ENCODE measurements at regions not wholly inside any gene's neighbourhood (a gene's known extent, or its start where the extent isn't known, plus 50 kb on each side); places are given as distances from the start of the nearest gene placed in this dataset.

DNA sequence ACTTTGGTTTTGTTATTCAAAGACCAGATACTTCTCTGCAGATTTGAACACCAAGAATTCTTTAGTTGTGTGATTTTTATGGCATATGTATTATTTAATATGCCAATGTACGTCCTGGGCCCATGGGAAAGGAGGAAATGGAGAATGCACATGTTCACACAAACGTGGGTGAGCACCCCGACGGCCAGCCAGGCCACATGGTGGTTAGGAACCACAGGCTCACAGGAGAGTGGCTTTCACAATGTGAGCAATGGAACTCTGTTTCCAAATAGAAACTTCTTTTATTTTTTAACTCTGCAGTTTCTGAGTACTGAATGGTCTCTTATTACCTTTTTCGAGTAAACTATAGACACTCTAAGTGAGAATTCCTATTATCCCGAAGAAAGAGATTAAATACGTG is 58.0 kb upstream of the UNC5C start:
- TF ChIP-seq EZH2 (IDR thresholded peaks at IDR 0.05; ENCODE audit: low read length, unreplicated experiment) (no peak), EZH2phosphoT487 (IDR thresholded peaks at IDR 0.05; ENCODE audit: borderline replicate concordance, low read length) (no peak), CTCF (conservative IDR thresholded peaks at IDR 0.05; ENCODE audit: low read depth, low read length) (no peak)
- ChIA-PET CTCF (no interaction called here), POLR2A (ENCODE audit: unreplicated experiment) (no interaction called here)
- H3K36me3 ChIP-seq (ENCODE audit: low read depth, low read length), result no peaks in the 10 kb centered on the region
- no peak overlapping the region for H3K4me2 ChIP-seq (ENCODE audit: low read length)
- ATAC-seq (no peak), DNase-seq (no peak)
- H3K27ac ChIP-seq (ENCODE audit: low read length), result no peak overlapping the region
- no peaks in the 10 kb centered on the region for H3F3A ChIP-seq (ENCODE audit: low read length, unreplicated experiment)
- H2AFZ ChIP-seq (ENCODE audit: low read length), result no peak overlapping the region
- H3K79me2 ChIP-seq (ENCODE audit: low read length), result no peaks in the 10 kb centered on the region
- no peaks in the 10 kb centered on the region for H3K27me3 ChIP-seq (ENCODE audit: low read length)
- no peaks in the 10 kb centered on the region for H4K20me1 ChIP-seq (ENCODE audit: low read length)
- H3K4me3 ChIP-seq (ENCODE audit: low read length), result no peak overlapping the region
- H3K9me2 ChIP-seq (replicated peaks; ENCODE audit: low read length), result no peaks in the 10 kb centered on the region
- no peaks in the 10 kb centered on the region for H3K4me1 ChIP-seq (ENCODE audit: insufficient read depth, low read length)
- BruUV-seq (replicated peaks), result no TSS peak
- no peaks in the 10 kb centered on the region for H3K9me3 ChIP-seq (ENCODE audit: low read length)
- intact Hi-C loops (cut with micrococcal nuclease), result no loop called here
- no peak overlapping the region for H3K9ac ChIP-seq (ENCODE audit: low read length)

- no peak overlapping the region for H3K4me3 ChIP-seq (ENCODE audit: low read length)
- no peaks in the 10 kb centered on the region for H3K9me3 ChIP-seq (ENCODE audit: low read length)
- no peaks in the 10 kb centered on the region for H3K79me2 ChIP-seq (ENCODE audit: low read length)
- no peaks in the 10 kb centered on the region for H3F3A ChIP-seq (ENCODE audit: low read length, unreplicated experiment)
- intact Hi-C loops (cut with micrococcal nuclease), result no loop called here
- no peak overlapping the region for H3K9ac ChIP-seq (ENCODE audit: low read length)
- H4K20me1 ChIP-seq (ENCODE audit: low read length), result no peaks in the 10 kb centered on the region
- CTCF ChIA-PET, result no interaction called here
- H3K27me3 ChIP-seq (ENCODE audit: low read length), result no peaks in the 10 kb centered on the region
- H3K27ac ChIP-seq (ENCODE audit: low read length), result no peak overlapping the region
- no peak for DNase-seq
- POLR2A ChIA-PET (ENCODE audit: unreplicated experiment), result no interaction called here
- no peak for TF ChIP-seq EZH2 (IDR thresholded peaks at IDR 0.05; ENCODE audit: low read length, unreplicated experiment)
- TF ChIP-seq CTCF (conservative IDR thresholded peaks at IDR 0.05; ENCODE audit: low read depth, low read length), result no peak
- TF ChIP-seq EZH2phosphoT487 (IDR thresholded peaks at IDR 0.05; ENCODE audit: borderline replicate concordance, low read length), result no peak
- no peak overlapping the region for H2AFZ ChIP-seq (ENCODE audit: low read length)
- no peak for ATAC-seq
- H3K9me2 ChIP-seq (replicated peaks; ENCODE audit: low read length), result no peaks in the 10 kb centered on the region
- no peaks in the 10 kb centered on the region for H3K36me3 ChIP-seq (ENCODE audit: low read depth, low read length)
- BruUV-seq (replicated peaks), result no TSS peak
- no peaks in the 10 kb centered on the region for H3K4me1 ChIP-seq (ENCODE audit: insufficient read depth, low read length)
- H3K4me2 ChIP-seq (ENCODE audit: low read length), result no peak overlapping the region
These were observed 54.6 kb upstream of the UNC5C start for GRCh38 chr4:95603393-95603792.

GRCh38 chr4:95602872-95603271 is 54.1 kb upstream of the UNC5C start:
- no TSS peak for BruUV-seq (replicated peaks)
- Histone ChIP-seq H3K4me3 (ENCODE audit: low read length) (no peak overlapping the region), H3K27me3 (ENCODE audit: low read length) (no peaks in the 10 kb centered on the region), H3K9me3 (ENCODE audit: low read length) (no peaks in the 10 kb centered on the region), H3K36me3 (ENCODE audit: low read depth, low read length) (no peaks in the 10 kb centered on the region), H4K20me1 (ENCODE audit: low read length) (no peaks in the 10 kb centered on the region), H3K79me2 (ENCODE audit: low read length) (no peaks in the 10 kb centered on the region), H2AFZ (ENCODE audit: low read length) (no peak overlapping the region), H3K4me2 (ENCODE audit: low read length) (no peak overlapping the region), H3K4me1 (ENCODE audit: insufficient read depth, low read length) (no peaks in the 10 kb centered on the region), H3K27ac (ENCODE audit: low read length) (no peak overlapping the region), H3K9ac (ENCODE audit: low read length) (no peak overlapping the region), H3F3A (ENCODE audit: low read length, unreplicated experiment) (no peaks in the 10 kb centered on the region), H3K9me2 (replicated peaks; ENCODE audit: low read length) (no peaks in the 10 kb centered on the region)
- intact Hi-C loops (cut with micrococcal nuclease), result no loop called here
- DNase-seq, result no peak
- no peak for ATAC-seq
- POLR2A ChIA-PET (ENCODE audit: unreplicated experiment), result no interaction called here
- TF ChIP-seq EZH2phosphoT487 (IDR thresholded peaks at IDR 0.05; ENCODE audit: borderline replicate concordance, low read length) (no peak), CTCF (conservative IDR thresholded peaks at IDR 0.05; ENCODE audit: low read depth, low read length) (no peak), EZH2 (IDR thresholded peaks at IDR 0.05; ENCODE audit: low read length, unreplicated experiment) (no peak)
- CTCF ChIA-PET, result no interaction called here
